Keratinocyte (primary cell): ENCODE measurements at regions not wholly inside any gene's neighbourhood (a gene's known extent, or its start where the extent isn't known, plus 50 kb on each side); places are given as distances from the start of the nearest gene placed in this dataset.

ENCODE experiments used
- CTCF ChIP-seq, 3 experiments: IDR thresholded peaks in 1 of 3; conservative IDR thresholded peaks in 1 of 3; optimal IDR thresholded peaks in 1 of 3; 2 replicates in 2 of 3; 3 replicates in 1 of 3; pipeline versions ENCODE3 to v1.5.1; 2011; ENCODE audit warnings: low read length in 3 of 3, mild to moderate bottlenecking in 3 of 3, moderate library complexity in 2 of 3, control low read depth in 1 of 3, inconsistent platforms in 1 of 3; ENCODE audit not compliant: insufficient read depth in 2 of 3; ENCODE audit errors: extremely low read depth in 1 of 3
- EZH2 ChIP-seq: IDR thresholded peaks from one replicate; pipeline ENCODE4 v1.6.1; 2012; ENCODE audit warnings: inconsistent platforms, mild to moderate bottlenecking, low read length, moderate library complexity

- TF ChIP-seq EZH2 (no peak), CTCF (optimal IDR thresholded peaks at IDR 0.05 in 1 of 3, IDR thresholded peaks at IDR 0.05 in 1 of 3, conservative IDR thresholded peaks at IDR 0.05 in 1 of 3; ENCODE audit: extremely low read depth in 1 of 3, insufficient read depth in 2 of 3, low read length in 3 of 3) (no peak)
Measured at GRCh38 chr1:53391296-53391695, 63.4 kb upstream of the LRP8 start.
